ENCODE measurements at regions not wholly inside any gene's neighbourhood (a gene's known extent, or its start where the extent isn't known, plus 50 kb on each side); places are given as distances from the start of the nearest gene placed in this dataset.

- TF ChIP-seq, protein P1, sequence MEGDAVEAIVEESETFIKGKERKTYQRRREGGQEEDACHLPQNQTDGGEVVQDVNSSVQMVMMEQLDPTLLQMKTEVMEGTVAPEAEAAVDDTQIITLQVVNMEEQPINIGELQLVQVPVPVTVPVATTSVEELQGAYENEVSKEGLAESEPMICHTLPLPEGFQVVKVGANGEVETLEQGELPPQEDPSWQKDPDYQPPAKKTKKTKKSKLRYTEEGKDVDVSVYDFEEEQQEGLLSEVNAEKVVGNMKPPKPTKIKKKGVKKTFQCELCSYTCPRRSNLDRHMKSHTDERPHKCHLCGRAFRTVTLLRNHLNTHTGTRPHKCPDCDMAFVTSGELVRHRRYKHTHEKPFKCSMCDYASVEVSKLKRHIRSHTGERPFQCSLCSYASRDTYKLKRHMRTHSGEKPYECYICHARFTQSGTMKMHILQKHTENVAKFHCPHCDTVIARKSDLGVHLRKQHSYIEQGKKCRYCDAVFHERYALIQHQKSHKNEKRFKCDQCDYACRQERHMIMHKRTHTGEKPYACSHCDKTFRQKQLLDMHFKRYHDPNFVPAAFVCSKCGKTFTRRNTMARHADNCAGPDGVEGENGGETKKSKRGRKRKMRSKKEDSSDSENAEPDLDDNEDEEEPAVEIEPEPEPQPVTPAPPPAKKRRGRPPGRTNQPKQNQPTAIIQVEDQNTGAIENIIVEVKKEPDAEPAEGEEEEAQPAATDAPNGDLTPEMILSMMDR (IDR thresholded peaks at IDR 0.05; ENCODE audit: insufficient read depth, low read depth, low read length, missing control alignments), result no peak
- H3K4me3 ChIP-seq (ENCODE audit: low read length), result no peak overlapping the region
- DNase-seq (ENCODE audit: low read depth), result no peak
Observed at GRCh38 chr6:118410001-118410400, 138.1 kb upstream of the PLN start.

Measured in epithelial cell of esophagus (primary cell).